ENCODE measurements at regions not wholly inside any gene's neighbourhood (a gene's known extent, or its start where the extent isn't known, plus 50 kb on each side); places are given as distances from the start of the nearest gene placed in this dataset.

DNA sequence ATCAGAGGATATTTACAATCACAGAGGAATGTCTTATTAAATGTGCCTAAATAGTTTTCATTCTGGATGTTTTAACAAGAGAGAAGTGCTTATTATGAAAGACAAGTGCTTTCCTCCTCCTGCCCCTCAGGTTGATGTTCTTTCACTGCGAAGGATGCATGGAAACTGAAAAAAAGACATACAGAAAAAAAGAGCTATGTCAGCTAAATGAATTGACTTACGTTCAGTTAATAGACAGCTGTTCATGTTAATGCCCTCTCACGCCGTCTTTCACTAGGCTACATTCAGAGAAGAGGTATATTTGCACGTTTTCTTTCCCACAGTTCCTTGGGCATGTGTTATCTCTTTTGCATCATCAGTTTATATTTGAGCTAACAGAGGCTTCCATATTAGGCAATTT lies 821.8 kb upstream of the PCDH9 start:
- TF ChIP-seq, protein P1, sequence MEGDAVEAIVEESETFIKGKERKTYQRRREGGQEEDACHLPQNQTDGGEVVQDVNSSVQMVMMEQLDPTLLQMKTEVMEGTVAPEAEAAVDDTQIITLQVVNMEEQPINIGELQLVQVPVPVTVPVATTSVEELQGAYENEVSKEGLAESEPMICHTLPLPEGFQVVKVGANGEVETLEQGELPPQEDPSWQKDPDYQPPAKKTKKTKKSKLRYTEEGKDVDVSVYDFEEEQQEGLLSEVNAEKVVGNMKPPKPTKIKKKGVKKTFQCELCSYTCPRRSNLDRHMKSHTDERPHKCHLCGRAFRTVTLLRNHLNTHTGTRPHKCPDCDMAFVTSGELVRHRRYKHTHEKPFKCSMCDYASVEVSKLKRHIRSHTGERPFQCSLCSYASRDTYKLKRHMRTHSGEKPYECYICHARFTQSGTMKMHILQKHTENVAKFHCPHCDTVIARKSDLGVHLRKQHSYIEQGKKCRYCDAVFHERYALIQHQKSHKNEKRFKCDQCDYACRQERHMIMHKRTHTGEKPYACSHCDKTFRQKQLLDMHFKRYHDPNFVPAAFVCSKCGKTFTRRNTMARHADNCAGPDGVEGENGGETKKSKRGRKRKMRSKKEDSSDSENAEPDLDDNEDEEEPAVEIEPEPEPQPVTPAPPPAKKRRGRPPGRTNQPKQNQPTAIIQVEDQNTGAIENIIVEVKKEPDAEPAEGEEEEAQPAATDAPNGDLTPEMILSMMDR (IDR thresholded peaks at IDR 0.05), result no peak
- TF ChIP-seq POLR2A (IDR thresholded peaks at IDR 0.05), result no peak
